ENCODE measurements at regions not wholly inside any gene's neighbourhood (a gene's known extent, or its start where the extent isn't known, plus 50 kb on each side); places are given as distances from the start of the nearest gene placed in this dataset.
A peak's percentile ranks its signal among the peaks of the same experiment; 100 is the strongest.

GRCh38 chr9:85425153-85425611 is 316.6 kb downstream of the AGTPBP1 start:
- DNase-seq (ENCODE audit: insufficient read length) (peak; percentile 45), FAIRE-seq (peak; percentile 81)
- TF ChIP-seq TAF1 (IDR thresholded peaks at IDR 0.05; ENCODE audit: borderline replicate concordance, low read depth, low read length) (no peak), POLR2A (IDR thresholded peaks at IDR 0.05; ENCODE audit: low read depth, low read length) (no peak)

- no peak for FAIRE-seq
- no peak for DNase-seq (ENCODE audit: insufficient read length)
- TF ChIP-seq TAF1 (IDR thresholded peaks at IDR 0.05; ENCODE audit: borderline replicate concordance, low read depth, low read length): no peak
Measured at GRCh38 chr9:85423422-85423821, 318.3 kb downstream of the AGTPBP1 start.

DNA sequence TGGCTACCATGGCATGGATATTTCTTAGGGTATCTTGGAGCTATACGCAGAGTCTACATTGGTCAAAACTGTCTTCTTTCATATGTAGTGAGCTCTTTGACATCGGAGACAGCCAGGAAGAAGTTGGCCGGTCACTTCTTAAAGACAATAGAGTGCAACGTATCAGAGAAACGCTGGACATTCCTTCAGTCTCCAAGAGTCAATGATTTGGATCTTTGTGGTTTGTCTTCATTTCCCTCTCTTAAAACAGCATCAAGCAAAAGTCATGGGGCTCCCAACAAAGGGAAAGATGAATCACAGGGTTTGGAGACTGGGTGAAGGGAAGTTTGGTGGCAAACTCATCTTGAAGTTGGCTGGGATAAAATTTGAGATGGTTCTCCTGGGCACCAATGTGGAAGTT is 320.1 kb downstream of the AGTPBP1 start:
- DNase-seq (ENCODE audit: insufficient read length): no peak
- TF ChIP-seq POLR2A (IDR thresholded peaks at IDR 0.05; ENCODE audit: low read depth, low read length) (no peak), POLR2AphosphoS5 (IDR thresholded peaks at IDR 0.05; ENCODE audit: low read depth, low read length) (no peak), TAF1 (IDR thresholded peaks at IDR 0.05; ENCODE audit: borderline replicate concordance, low read depth, low read length) (no peak)
- no peak for FAIRE-seq

DNA sequence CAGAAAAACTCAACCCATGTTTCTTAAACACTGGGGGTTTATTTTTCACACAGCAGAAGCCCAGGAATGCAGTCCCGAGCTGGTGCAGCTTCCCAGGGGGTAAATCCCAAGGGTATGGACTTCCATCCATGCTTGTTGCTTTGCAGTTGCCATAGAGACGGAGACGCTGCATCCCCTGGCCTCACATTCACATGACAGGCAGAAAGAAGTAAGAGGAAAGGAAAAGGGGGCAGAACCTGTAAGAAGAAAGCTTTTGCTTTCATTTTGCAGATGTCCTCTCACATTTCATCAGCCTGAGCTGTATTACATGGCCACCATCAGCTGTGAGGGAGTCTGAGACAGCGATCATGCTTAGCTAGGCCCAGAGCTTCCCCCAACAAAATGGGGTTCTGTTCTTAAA is 321.0 kb downstream of the AGTPBP1 start:
- no peak for TF ChIP-seq POLR2A (IDR thresholded peaks at IDR 0.05; ENCODE audit: low read depth, low read length)
- no peak for TF ChIP-seq TAF1 (IDR thresholded peaks at IDR 0.05; ENCODE audit: borderline replicate concordance, low read depth, low read length)
- TF ChIP-seq POLR2AphosphoS5 (IDR thresholded peaks at IDR 0.05; ENCODE audit: low read depth, low read length): no peak
- DNase-seq (ENCODE audit: insufficient read length) (no peak), FAIRE-seq (no peak)

DNA sequence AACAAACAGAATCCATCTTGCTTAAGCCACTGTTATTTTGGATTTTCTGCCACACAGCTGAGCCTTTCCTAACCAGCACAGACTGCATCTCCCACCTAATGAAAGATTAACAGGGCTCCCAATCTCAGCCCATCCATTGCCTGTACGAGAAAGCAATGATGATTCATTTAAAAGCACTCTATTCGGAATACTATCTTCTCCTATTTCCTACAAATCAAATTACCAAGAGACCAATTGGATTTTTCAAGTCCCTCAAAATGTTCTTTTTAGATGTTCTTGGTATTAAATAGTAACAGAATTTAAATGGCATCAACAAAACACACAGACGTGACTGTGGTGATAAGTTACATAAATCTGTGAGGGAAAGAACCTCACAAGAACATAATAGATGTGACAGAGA is 324.1 kb downstream of the AGTPBP1 start:
- DNase-seq (ENCODE audit: insufficient read length) (no peak), FAIRE-seq (no peak)
- TF ChIP-seq POLR2AphosphoS5 (IDR thresholded peaks at IDR 0.05; ENCODE audit: low read depth, low read length) (no peak), POLR2A (IDR thresholded peaks at IDR 0.05; ENCODE audit: low read depth, low read length) (no peak), TAF1 (IDR thresholded peaks at IDR 0.05; ENCODE audit: borderline replicate concordance, low read depth, low read length) (no peak)

- no peak for TF ChIP-seq POLR2AphosphoS5 (IDR thresholded peaks at IDR 0.05; ENCODE audit: low read depth, low read length)
- TF ChIP-seq TAF1 (IDR thresholded peaks at IDR 0.05; ENCODE audit: borderline replicate concordance, low read depth, low read length): no peak
- no peak for TF ChIP-seq POLR2A (IDR thresholded peaks at IDR 0.05; ENCODE audit: low read depth, low read length)
- DNase-seq (ENCODE audit: insufficient read length) (no peak), FAIRE-seq (no peak)
Measured at GRCh38 chr9:85416715-85417114, 325.0 kb downstream of the AGTPBP1 start.

DNA sequence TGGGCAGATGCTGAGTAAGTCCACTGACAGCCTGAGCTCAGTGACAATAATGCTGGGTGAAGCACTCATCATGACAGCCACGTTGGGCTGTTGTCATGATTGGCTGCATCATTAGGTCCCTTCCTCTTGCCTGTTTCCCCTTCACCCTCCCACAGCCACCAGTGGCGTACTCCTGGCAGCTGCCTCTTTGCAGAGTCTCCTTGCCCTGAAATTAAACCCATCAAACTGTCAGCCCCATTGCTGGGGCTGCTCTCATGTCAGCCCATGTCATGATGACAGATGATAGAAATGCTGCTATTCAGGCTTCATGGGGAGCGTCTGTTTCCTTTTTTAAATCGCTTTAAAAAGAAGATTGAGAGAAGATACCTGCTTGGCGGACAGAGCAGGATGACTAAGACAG is 327.4 kb downstream of the AGTPBP1 start:
- no peak for DNase-seq (ENCODE audit: insufficient read length)

GRCh38 chr9:85408494-85408893 is 333.3 kb downstream of the AGTPBP1 start:
- FAIRE-seq: no peak
- TF ChIP-seq POLR2AphosphoS5 (IDR thresholded peaks at IDR 0.05; ENCODE audit: low read depth, low read length) (no peak), POLR2A (IDR thresholded peaks at IDR 0.05; ENCODE audit: low read depth, low read length) (no peak), TAF1 (IDR thresholded peaks at IDR 0.05; ENCODE audit: borderline replicate concordance, low read depth, low read length) (no peak)
- DNase-seq (ENCODE audit: insufficient read length): no peak

More for the DNA sequence above, 327.4 kb downstream of the AGTPBP1 start:
- no peak for TF ChIP-seq POLR2AphosphoS5 (IDR thresholded peaks at IDR 0.05; ENCODE audit: low read depth, low read length)
- no peak for TF ChIP-seq POLR2A (IDR thresholded peaks at IDR 0.05; ENCODE audit: low read depth, low read length)
- TF ChIP-seq TAF1 (IDR thresholded peaks at IDR 0.05; ENCODE audit: borderline replicate concordance, low read depth, low read length): no peak
- no peak for FAIRE-seq

- no peak for DNase-seq (ENCODE audit: insufficient read length)
- FAIRE-seq: no peak
- TF ChIP-seq TAF1 (IDR thresholded peaks at IDR 0.05; ENCODE audit: borderline replicate concordance, low read depth, low read length) (no peak), POLR2AphosphoS5 (IDR thresholded peaks at IDR 0.05; ENCODE audit: low read depth, low read length) (no peak), POLR2A (IDR thresholded peaks at IDR 0.05; ENCODE audit: low read depth, low read length) (no peak)
Measured at GRCh38 chr9:85405566-85405950, 336.2 kb downstream of the AGTPBP1 start.

DNA sequence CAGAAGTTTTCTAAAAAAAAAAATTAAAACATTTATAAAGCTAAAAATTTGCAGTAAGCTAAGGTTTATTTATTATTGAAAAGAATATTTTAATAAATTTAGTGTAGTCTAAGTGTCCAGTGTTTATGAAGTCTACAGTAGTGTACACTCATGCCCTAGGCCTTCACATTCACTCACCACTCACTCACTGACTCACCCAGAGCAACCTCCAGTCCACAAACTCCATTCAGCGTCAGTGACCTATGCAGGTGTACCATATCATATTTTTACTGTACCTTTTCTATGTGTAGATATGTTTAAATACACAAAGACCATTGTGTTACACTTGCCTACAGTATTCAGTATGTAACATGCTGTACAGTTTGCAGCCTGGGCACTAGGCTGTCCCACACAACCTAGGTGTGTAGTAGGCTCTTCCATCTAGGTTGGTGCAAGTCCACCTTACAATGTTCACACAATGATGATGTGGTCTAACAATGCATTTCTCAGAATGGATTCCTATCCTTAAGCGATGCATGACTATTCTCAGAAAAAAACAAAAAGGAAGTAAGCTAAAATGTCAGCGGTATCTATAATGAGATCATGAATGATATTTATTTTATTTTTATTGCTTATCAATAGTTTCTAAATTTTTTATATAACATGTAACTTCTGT is 336.7 kb downstream of the AGTPBP1 start:
- no peak for FAIRE-seq
- TF ChIP-seq POLR2A (IDR thresholded peaks at IDR 0.05; ENCODE audit: low read depth, low read length) (no peak), TAF1 (IDR thresholded peaks at IDR 0.05; ENCODE audit: borderline replicate concordance, low read depth, low read length) (no peak), POLR2AphosphoS5 (IDR thresholded peaks at IDR 0.05; ENCODE audit: low read depth, low read length) (no peak)
- DNase-seq (ENCODE audit: insufficient read length): no peak

DNA sequence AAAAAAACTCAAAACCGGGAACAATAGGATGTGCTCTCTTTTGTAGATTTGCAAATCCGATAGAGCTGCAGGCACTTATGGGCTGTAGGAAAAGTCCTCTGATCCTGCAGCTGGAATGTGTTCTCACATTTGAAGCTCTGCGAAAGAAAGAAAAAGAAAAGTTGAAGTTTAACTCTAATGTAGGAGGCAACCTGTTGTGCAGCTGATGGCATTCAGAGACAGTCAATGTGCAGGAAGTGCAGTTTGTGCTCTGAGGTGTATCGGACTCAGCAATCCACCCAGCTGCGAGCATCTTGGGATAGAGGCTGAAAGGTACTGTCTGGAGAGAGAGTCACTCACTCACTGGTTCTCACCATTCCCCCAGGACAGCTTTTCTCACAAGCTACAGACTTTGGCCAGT is 339.2 kb downstream of the AGTPBP1 start:
- FAIRE-seq (no peak), DNase-seq (ENCODE audit: insufficient read length) (no peak)
- TF ChIP-seq POLR2A (IDR thresholded peaks at IDR 0.05; ENCODE audit: low read depth, low read length) (no peak), TAF1 (IDR thresholded peaks at IDR 0.05; ENCODE audit: borderline replicate concordance, low read depth, low read length) (no peak), POLR2AphosphoS5 (IDR thresholded peaks at IDR 0.05; ENCODE audit: low read depth, low read length) (no peak)

DNA sequence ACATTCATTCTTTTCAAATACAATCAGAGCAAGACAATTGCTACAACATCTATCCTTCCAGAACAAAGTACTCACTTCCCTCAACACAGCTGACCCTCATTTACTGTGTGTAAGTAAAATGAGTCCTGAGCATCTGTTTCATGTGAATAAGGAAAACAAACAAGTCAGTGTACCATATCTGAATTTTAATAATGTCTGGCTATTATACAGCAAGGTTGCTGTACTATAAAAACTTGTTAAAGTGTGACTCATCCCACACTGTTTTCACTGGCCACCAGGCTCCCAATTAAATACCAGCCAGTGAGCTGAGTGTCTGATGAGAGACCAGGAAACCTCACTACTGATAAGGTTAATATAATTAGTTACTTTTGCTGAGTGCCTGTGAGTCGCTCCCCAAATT is 339.8 kb downstream of the AGTPBP1 start:
- DNase-seq (ENCODE audit: insufficient read length) (no peak), FAIRE-seq (no peak)
- TF ChIP-seq POLR2A (IDR thresholded peaks at IDR 0.05; ENCODE audit: low read depth, low read length) (no peak), TAF1 (IDR thresholded peaks at IDR 0.05; ENCODE audit: borderline replicate concordance, low read depth, low read length) (no peak), POLR2AphosphoS5 (IDR thresholded peaks at IDR 0.05; ENCODE audit: low read depth, low read length) (no peak)
